ENCODE measurements at regions not wholly inside any gene's neighbourhood (a gene's known extent, or its start where the extent isn't known, plus 50 kb on each side); places are given as distances from the start of the nearest gene placed in this dataset.

GRCh38 chr14:31993521-31993951 is 83.6 kb upstream of the ARHGAP5 start:
- TF ChIP-seq RFX5 (IDR thresholded peaks at IDR 0.05; ENCODE audit: borderline replicate concordance, low read depth, low read length) (no peak), CTCF (IDR thresholded peaks at IDR 0.05; ENCODE audit: control extremely low read depth in 1 of 3, insufficient read depth in 1 of 3, low read depth in 1 of 3, low read length in 3 of 3) (no peak), POLR2AphosphoS5 (IDR thresholded peaks at IDR 0.05; ENCODE audit: low read depth, low read length) (no peak), POLR2A (IDR thresholded peaks at IDR 0.05; ENCODE audit: control extremely low read depth in 1 of 2, low read depth in 2 of 2, low read length in 2 of 2) (no peak), CREB1 (IDR thresholded peaks at IDR 0.05) (no peak), GABPA (IDR thresholded peaks at IDR 0.05; ENCODE audit: borderline replicate concordance, insufficient read depth, low read length) (no peak)

Data from H1 (cell line).